ENCODE measurements at regions not wholly inside any gene's neighbourhood (a gene's known extent, or its start where the extent isn't known, plus 50 kb on each side); places are given as distances from the start of the nearest gene placed in this dataset.

GRCh38 chr9:33638391-33638915, 114.4 kb downstream of the ANKRD18B start:
- Histone ChIP-seq H3K4me3 (no peak overlapping the region), H3K9me3 (no peaks in the 10 kb centered on the region), H3K4me1 (no peaks in the 10 kb centered on the region), H3K36me3 (no peaks in the 10 kb centered on the region), H3K27ac (no peak overlapping the region), H3K27me3 (peaks cover 49% of the 10 kb centered on the region)
- no peak for DNase-seq (ENCODE audit: low spot score in 2 of 2)
- no peak for TF ChIP-seq CTCF (IDR thresholded peaks at IDR 0.05)
- no peak for TF ChIP-seq POLR2A (IDR thresholded peaks at IDR 0.05)
- TF ChIP-seq EP300 (IDR thresholded peaks at IDR 0.05), result no peak
- no peak for TF ChIP-seq POLR2AphosphoS5 (IDR thresholded peaks at IDR 0.05)
- 60% methylated on average over 6 of the region's 6 CpGs for WGBS

GRCh38 chr9:33645706-33646105, 121.7 kb downstream of the ANKRD18B start:
- TF ChIP-seq EP300 (IDR thresholded peaks at IDR 0.05), result no peak
- TF ChIP-seq CTCF (IDR thresholded peaks at IDR 0.05), result no peak
- no peak for TF ChIP-seq POLR2AphosphoS5 (IDR thresholded peaks at IDR 0.05)
- no peak for TF ChIP-seq POLR2A (IDR thresholded peaks at IDR 0.05)

GRCh38 chr9:33649463-33649862, 125.4 kb downstream of the ANKRD18B start:
- DNase-seq (ENCODE audit: low spot score in 2 of 2), result no peak
- H3K27me3 ChIP-seq, result peaks cover 30% of the 10 kb centered on the region
- TF ChIP-seq POLR2AphosphoS5 (IDR thresholded peaks at IDR 0.05) (no peak), POLR2A (IDR thresholded peaks at IDR 0.05) (no peak), EP300 (IDR thresholded peaks at IDR 0.05) (no peak), CTCF (IDR thresholded peaks at IDR 0.05) (no peak)
- no peaks in the 10 kb centered on the region for H3K36me3 ChIP-seq
- H3K9me3 ChIP-seq, result no peaks in the 10 kb centered on the region
- no peak overlapping the region for H3K4me3 ChIP-seq
- no peak overlapping the region for H3K27ac ChIP-seq
- no peaks in the 10 kb centered on the region for H3K4me1 ChIP-seq

More at GRCh38 chr9:33645706-33646105, 121.7 kb downstream of the ANKRD18B start:
- H3K4me3 ChIP-seq, result no peak overlapping the region
- no peak overlapping the region for H3K27ac ChIP-seq
- H3K27me3 ChIP-seq, result peaks cover 22% of the 10 kb centered on the region
- H3K9me3 ChIP-seq, result no peaks in the 10 kb centered on the region
- no peaks in the 10 kb centered on the region for H3K4me1 ChIP-seq
- DNase-seq (ENCODE audit: low spot score in 2 of 2), result no peak
- H3K36me3 ChIP-seq, result no peaks in the 10 kb centered on the region

GRCh38 chr9:33651125-33651524, 127.1 kb downstream of the ANKRD18B start:
- H3K27me3 ChIP-seq, result peaks cover 26% of the 10 kb centered on the region
- TF ChIP-seq POLR2A (IDR thresholded peaks at IDR 0.05), result no peak
- TF ChIP-seq POLR2AphosphoS5 (IDR thresholded peaks at IDR 0.05), result no peak
- TF ChIP-seq CTCF (IDR thresholded peaks at IDR 0.05), result no peak
- no peak for TF ChIP-seq EP300 (IDR thresholded peaks at IDR 0.05)
- H3K36me3 ChIP-seq, result no peaks in the 10 kb centered on the region
- H3K9me3 ChIP-seq, result no peaks in the 10 kb centered on the region
- H3K4me1 ChIP-seq, result no peaks in the 10 kb centered on the region
- no peak for DNase-seq (ENCODE audit: low spot score in 2 of 2)
- 43% methylated on average over 3 of the region's 3 CpGs for WGBS
- H3K4me3 ChIP-seq, result no peak overlapping the region
- H3K27ac ChIP-seq, result no peak overlapping the region

- Histone ChIP-seq H3K9me3 (no peaks in the 10 kb centered on the region), H3K27ac (no peak overlapping the region), H3K4me1 (no peaks in the 10 kb centered on the region), H3K27me3 (no peaks in the 10 kb centered on the region), H3K36me3 (no peaks in the 10 kb centered on the region), H3K4me3 (no peak overlapping the region)
- no peak for TF ChIP-seq POLR2AphosphoS5 (IDR thresholded peaks at IDR 0.05)
- TF ChIP-seq CTCF (IDR thresholded peaks at IDR 0.05), result no peak
- no peak for TF ChIP-seq POLR2A (IDR thresholded peaks at IDR 0.05)
- TF ChIP-seq EP300 (IDR thresholded peaks at IDR 0.05), result no peak
- no peak for DNase-seq (ENCODE audit: low spot score in 2 of 2)
- whole genome bisulfite sequencing, result 88% methylated on average over 1 of the region's 1 CpG
These were observed 135.4 kb upstream of the PRSS3 start for GRCh38 chr9:33659921-33660320.
